DOHH2 (cell line): ENCODE measurements at regions not wholly inside any gene's neighbourhood (a gene's known extent, or its start where the extent isn't known, plus 50 kb on each side); places are given as distances from the start of the nearest gene placed in this dataset.

Experiments used
- H3F3A ChIP-seq: fragments of 200-600 bp; sonication (generic), shearing (Covaris generic); 2 replicates; pipeline ENCODE4 v1.6.0; 2016; ENCODE audit warnings: antibody characterized with exemption, mild to moderate bottlenecking; ENCODE audit not compliant: control insufficient read depth, insufficient read depth
- H3K27ac ChIP-seq: fragments of 200-600 bp; sonication (generic); 2 replicates; pipeline ENCODE4 v1.5.1; 2014; ENCODE audit warnings: low read depth, mild to moderate bottlenecking, low read length, moderate library complexity
- H3K27me3 ChIP-seq: fragments of 200-600 bp; sonication (generic); 2 replicates; pipeline ENCODE4 v1.6.1; 2014; ENCODE audit warnings: mild to moderate bottlenecking, low read length, mixed read lengths; ENCODE audit not compliant: control insufficient read depth
- H3K36me3 ChIP-seq: fragments of 200-600 bp; sonication (generic); 2 replicates; pipeline ENCODE4 v1.6.1; 2014; ENCODE audit warnings: mild to moderate bottlenecking, low read length, moderate library complexity, mixed read lengths; ENCODE audit not compliant: control insufficient read depth
- H3K4me1 ChIP-seq: fragments of 200-600 bp; sonication (generic); 2 replicates; pipeline ENCODE4 v1.6.1; 2014; ENCODE audit warnings: mild to moderate bottlenecking, low read length, mixed read lengths; ENCODE audit not compliant: control insufficient read depth
- H3K4me2 ChIP-seq: fragments of 200-600 bp; sonication (generic); 2 replicates; pipeline ENCODE4 v1.6.0; 2014; ENCODE audit warnings: mild to moderate bottlenecking, low read length, moderate library complexity
- H3K4me3 ChIP-seq: fragments of 200-600 bp; sonication (generic); 2 replicates; pipeline ENCODE4 v1.5.1; 2014; ENCODE audit warnings: mild to moderate bottlenecking, low read length, mixed read lengths
- H3K79me2 ChIP-seq: fragments of 200-600 bp; sonication (generic); 2 replicates; pipeline ENCODE4 v1.6.1; 2014; ENCODE audit warnings: mild to moderate bottlenecking, low read length, mixed read lengths; ENCODE audit not compliant: control insufficient read depth
- H3K9me2 ChIP-seq: fragments of 200-600 bp; sonication (generic); replicated peaks from 2 replicates; pipeline ENCODE4 v1.6.1; 2014; ENCODE audit warnings: mild to moderate bottlenecking, low read length, mixed read lengths; ENCODE audit not compliant: control insufficient read depth
- H3K9me3 ChIP-seq: fragments of 200-600 bp; sonication (generic); 2 replicates; pipeline ENCODE4 v1.6.1; 2014; ENCODE audit warnings: antibody characterized with exemption, low read length, mixed read lengths; ENCODE audit not compliant: control insufficient read depth, insufficient read depth
- H4K20me1 ChIP-seq: fragments of 200-600 bp; sonication (generic); 2 replicates; pipeline ENCODE4 v1.6.0; 2014; ENCODE audit warnings: low read depth, mild to moderate bottlenecking, antibody characterized with exemption, low read length, moderate library complexity; ENCODE audit not compliant: control insufficient read depth, insufficient read depth
- EZH2phosphoT487 ChIP-seq: fragments of 200-600 bp; sonication (generic); IDR thresholded peaks from 2 replicates; pipeline ENCODE4 v1.6.1; 2017; ENCODE audit warnings: borderline replicate concordance, mild to moderate bottlenecking, antibody characterized with exemption, low read length, moderate library complexity, mixed read lengths
- TF ChIP-seq, protein P1 (sequence below): fragments of 200-600 bp; sonication (generic); IDR thresholded peaks from one replicate; pipeline ENCODE4 v1.5.1; 2014; ENCODE audit warnings: antibody characterized with exemption, mild to moderate bottlenecking, low read depth, low read length; ENCODE audit not compliant: poor library complexity, severe bottlenecking

DNA sequence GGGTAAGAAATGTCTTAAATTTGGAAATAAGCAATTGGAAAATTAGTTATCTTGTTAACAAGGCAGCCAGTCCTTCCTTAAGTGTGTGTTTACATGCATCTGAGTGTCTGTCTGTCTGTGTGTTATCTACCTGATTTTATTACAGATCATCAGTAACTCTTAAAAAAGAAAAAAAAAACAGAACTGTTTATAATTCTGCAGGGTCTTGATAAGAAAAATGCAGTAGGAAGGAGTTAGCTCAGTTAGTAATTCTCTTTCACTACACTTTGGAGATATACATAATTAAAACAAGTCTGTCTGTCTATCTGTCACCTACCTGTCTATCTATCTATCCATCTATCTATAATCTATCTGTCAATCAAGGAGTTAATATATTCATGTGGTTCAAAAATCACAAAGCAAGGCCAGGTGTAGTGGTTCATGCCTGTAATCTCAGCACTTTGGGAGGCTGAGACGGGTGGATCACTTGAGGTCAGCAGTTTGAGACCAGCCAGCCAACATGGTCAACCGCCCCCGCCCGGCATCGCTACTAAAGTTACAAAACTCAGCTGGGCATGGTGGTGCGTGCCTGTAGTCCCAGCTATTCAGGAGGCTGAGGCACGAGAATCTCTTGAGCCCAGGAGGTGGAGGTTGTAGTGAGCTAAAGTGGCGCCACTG lies 135.5 kb upstream of the SGO1 start:
- no peaks in the 10 kb centered on the region; the same call in 1 of the 2 replicates for H3K9me2 ChIP-seq
- no peak for TF ChIP-seq EZH2phosphoT487
- TF ChIP-seq, protein P1, sequence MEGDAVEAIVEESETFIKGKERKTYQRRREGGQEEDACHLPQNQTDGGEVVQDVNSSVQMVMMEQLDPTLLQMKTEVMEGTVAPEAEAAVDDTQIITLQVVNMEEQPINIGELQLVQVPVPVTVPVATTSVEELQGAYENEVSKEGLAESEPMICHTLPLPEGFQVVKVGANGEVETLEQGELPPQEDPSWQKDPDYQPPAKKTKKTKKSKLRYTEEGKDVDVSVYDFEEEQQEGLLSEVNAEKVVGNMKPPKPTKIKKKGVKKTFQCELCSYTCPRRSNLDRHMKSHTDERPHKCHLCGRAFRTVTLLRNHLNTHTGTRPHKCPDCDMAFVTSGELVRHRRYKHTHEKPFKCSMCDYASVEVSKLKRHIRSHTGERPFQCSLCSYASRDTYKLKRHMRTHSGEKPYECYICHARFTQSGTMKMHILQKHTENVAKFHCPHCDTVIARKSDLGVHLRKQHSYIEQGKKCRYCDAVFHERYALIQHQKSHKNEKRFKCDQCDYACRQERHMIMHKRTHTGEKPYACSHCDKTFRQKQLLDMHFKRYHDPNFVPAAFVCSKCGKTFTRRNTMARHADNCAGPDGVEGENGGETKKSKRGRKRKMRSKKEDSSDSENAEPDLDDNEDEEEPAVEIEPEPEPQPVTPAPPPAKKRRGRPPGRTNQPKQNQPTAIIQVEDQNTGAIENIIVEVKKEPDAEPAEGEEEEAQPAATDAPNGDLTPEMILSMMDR, result no peak
- H3K36me3 ChIP-seq, result no peaks in the 10 kb centered on the region
- H3K27ac ChIP-seq, result no peak overlapping the region
- no peak overlapping the region for H3K4me3 ChIP-seq
- no peaks in the 10 kb centered on the region for H3F3A ChIP-seq
- H3K4me2 ChIP-seq, result no peak overlapping the region
- H4K20me1 ChIP-seq, result no peaks in the 10 kb centered on the region
- no peaks in the 10 kb centered on the region for H3K27me3 ChIP-seq
- no peaks in the 10 kb centered on the region for H3K9me3 ChIP-seq
- H3K79me2 ChIP-seq, result no peaks in the 10 kb centered on the region
- H3K4me1 ChIP-seq, result no peaks in the 10 kb centered on the region

DNA sequence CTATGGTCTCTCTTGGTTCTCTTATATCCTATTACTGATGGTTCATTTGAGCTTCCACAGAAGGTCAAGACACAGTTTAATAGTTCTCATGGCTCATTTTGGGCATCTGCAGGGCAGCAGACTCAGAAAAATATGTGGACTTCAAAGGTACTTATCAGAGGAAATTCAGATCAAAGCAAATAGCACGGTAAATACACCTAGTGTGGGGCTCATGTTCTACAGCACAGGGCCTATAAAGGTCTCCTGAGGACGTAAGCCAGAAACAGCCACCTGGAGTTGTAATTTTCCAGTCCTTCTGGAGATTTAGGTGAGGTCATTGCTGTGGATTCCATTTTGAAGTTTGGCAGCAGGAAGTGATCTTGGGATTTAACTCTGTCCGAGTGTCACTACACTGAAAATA lies 134.5 kb upstream of the SGO1 start:
- H3K4me1 ChIP-seq, result no peaks in the 10 kb centered on the region
- H4K20me1 ChIP-seq, result no peaks in the 10 kb centered on the region
- H3K36me3 ChIP-seq, result no peaks in the 10 kb centered on the region
- H3K4me3 ChIP-seq, result no peak overlapping the region
- H3K27ac ChIP-seq, result no peak overlapping the region
- no peaks in the 10 kb centered on the region for H3K9me3 ChIP-seq
- H3F3A ChIP-seq, result no peaks in the 10 kb centered on the region
- no peaks in the 10 kb centered on the region; the same call in 1 of the 2 replicates for H3K9me2 ChIP-seq
- TF ChIP-seq, protein P1, result no peak
- TF ChIP-seq EZH2phosphoT487, result no peak
- H3K27me3 ChIP-seq, result no peaks in the 10 kb centered on the region
- no peaks in the 10 kb centered on the region for H3K79me2 ChIP-seq
- no peak overlapping the region for H3K4me2 ChIP-seq

DNA sequence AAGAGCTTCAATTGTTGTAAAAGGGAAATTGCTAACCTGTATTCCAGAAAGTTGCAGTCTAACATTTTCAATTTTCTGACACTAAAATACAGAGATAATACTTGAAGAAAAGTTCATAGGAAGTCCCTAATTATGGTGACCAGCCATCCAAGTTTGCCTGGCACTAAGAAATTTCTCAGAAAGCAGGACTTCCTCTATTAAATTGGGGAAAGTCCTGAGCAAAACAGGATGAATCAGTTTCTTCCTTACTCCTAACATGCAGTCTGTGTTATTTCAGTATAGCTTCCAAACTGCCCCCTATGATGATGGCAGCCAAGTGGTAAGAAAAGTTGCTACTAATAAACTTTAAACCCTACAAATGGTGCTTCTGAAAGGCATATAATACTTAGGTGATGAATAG lies 133.5 kb upstream of the SGO1 start:
- Histone ChIP-seq H3K27me3 (no peaks in the 10 kb centered on the region), H3K9me2 (no peaks in the 10 kb centered on the region; the same call in 1 of the 2 replicates), H3K36me3 (no peaks in the 10 kb centered on the region), H3K4me1 (no peaks in the 10 kb centered on the region), H4K20me1 (no peaks in the 10 kb centered on the region), H3K4me3 (no peak overlapping the region), H3K27ac (no peak overlapping the region), H3K4me2 (no peak overlapping the region), H3K9me3 (no peaks in the 10 kb centered on the region), H3K79me2 (no peaks in the 10 kb centered on the region), H3F3A (no peaks in the 10 kb centered on the region)
- TF ChIP-seq EZH2phosphoT487, result no peak
- TF ChIP-seq, protein P1, result no peak
